ENCODE measurements at regions not wholly inside any gene's neighbourhood (a gene's known extent, or its start where the extent isn't known, plus 50 kb on each side); places are given as distances from the start of the nearest gene placed in this dataset.

DNA sequence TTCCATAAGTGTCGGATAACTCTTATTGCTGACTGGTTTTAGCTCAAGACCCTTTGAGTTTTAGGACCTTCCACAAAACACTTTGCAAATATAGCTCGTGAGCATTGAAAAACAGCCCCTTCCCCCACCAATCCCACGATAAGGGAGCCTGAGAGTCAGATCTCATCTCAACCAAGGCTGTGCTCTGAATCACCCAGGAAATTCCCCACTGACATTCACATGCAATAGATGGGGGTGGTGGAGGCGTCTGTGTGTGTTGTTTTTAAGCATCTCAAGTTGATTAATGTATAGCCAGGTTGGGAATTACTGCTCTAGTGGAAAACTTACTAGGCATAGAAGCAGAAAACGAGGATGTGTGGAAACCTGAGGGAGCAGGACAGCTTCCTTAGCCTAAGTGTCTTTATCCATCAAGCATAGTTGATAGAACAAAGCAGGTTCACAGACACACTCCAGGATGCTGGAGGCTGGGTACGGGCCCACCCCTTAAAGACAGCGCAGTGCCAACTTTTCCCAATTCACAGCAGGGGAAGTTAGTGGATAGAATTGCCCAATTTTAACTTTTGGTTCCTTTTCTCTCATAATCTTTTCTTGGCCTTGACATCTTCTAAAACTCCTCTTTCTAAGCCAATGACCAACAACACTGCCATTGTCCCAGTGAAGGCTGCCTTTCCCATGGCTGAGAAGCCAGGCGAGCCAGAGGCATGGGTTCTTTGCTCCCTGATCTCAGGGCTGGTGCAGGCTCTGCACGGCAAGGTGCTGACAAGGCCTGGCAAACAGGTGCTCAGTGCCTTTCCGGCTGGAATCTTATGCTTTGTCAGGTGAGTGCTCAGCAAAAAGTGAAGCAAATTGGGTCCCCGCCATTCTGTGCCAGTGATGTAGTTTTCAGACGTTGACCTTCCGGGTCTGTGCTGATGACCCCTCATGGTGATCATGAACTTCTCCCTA lies 98.5 kb upstream of the INSIG1 start:
- intact Hi-C loops (cut with DNase I): no loop called here
- no peak for DNase-seq (ENCODE audit: low spot score)

DNA sequence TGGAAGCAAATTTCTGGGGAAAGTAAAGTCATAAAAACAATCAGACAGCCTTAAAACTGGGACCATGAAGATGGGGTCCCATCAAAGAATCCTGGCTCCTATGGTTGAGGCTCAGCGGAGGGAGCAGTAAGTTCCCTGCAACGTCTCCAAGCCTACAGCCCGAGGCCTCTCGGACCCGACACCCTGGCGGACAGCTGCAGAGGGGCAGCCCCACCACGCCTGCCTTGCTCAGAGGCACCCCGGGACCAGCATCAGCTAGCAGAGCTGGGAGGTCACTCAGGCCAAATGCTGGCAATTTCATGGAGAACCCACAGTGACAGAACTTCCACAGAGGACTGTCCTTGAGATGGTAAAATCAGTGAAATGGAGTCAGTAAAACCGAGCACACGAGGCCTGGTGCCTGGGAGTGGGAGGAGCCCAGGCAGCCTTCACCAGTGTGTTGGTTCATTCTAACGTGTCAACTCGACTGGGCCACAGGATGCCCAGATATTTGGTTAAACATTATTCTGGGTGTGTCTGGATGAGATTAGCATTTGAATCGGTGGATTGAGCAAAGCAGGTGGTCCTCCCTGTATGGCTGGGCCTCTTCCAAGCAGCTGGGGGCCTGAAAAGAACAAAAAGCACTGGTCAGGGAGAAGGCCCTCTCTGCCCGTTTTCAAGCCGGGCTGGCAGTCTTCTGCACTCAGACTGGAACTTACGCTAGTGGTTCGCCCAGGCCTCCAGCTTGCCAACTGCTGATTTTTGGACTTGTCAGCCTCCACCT lies 96.2 kb upstream of the INSIG1 start:
- no peak for DNase-seq (ENCODE audit: low spot score)
- intact Hi-C loops (cut with DNase I): no loop called here

DNA sequence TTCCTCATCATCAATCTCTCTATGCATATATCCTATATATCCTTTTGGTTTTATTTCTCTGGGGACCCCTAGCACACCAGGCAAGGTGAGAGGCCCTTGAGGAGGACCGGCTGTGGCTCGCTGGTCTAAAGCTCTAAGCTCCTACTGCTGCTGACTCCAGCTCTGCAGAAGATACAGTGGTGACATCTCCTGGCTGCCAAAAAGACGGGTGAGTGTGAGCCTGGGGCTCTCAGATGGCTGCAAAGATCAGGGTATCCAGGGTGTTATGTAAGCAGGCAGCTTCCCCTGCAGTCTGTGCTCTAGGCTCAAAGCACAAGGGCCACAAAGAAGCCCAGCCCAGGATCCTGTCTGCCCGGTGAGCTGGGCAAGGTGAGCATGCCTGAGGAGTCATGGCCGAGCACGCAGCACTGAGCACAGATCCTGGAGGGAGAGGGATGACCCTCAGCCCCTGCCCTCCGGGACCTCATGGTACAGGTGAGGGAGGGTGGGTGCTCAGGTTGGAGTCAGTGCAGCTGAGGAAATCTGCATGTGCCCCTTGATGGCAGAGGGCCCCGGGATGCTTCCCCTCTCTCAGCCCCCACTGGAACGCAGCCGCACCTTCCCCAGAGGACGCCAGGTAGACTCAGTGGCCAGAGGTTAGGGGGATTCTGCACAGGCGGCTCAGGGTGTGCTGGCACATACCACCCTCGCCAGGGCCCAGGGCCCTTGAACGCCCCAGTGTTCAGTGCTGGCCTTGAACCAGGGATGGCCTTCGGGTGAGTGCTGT lies 95.4 kb upstream of the INSIG1 start:
- DNase-seq (ENCODE audit: low spot score): no peak
- intact Hi-C loops (cut with DNase I): no loop called here

DNA sequence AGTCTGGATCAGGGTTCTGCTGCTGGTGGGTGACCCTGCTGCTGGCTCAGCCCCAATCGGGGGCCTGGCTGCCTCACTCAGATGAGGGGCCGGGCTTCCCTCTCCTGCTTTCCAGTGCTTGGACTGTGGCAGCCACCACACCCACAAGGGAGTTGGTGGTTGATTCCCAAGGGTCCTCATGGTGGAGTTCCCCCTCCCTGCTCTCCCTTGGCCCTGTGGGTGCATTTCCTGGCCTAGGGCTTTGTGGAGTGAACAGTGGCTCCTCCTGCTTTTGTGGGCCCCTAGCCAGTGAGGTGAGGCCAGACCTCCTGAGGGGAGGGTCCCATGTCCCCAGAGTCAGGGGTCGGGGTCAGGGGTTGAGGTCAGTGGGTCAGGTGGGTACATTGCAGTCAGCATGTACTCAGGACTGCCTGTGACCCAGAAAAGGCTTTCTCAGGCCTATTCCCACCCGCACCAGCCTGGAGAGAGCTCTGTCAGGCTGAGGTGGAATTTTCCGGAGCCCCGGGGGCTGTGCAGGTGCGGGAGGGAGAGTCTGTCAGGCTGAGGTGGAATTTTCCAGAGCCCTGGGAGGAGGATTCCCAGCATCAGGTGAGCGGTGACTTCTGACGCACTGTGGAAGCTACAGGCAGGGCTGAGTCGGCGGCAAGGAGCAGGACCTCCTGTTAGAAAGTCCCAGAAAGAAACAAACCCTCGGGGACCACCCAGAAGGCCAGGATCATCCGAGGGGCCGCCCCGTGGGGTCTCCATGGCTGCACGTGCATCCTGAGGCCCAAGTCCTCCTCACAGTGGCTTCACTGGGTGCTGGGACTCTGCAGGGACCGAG lies 94.4 kb upstream of the INSIG1 start:
- peak; percentile 71 for DNase-seq (ENCODE audit: low spot score)
- intact Hi-C loops (cut with DNase I): no loop called here

DNA sequence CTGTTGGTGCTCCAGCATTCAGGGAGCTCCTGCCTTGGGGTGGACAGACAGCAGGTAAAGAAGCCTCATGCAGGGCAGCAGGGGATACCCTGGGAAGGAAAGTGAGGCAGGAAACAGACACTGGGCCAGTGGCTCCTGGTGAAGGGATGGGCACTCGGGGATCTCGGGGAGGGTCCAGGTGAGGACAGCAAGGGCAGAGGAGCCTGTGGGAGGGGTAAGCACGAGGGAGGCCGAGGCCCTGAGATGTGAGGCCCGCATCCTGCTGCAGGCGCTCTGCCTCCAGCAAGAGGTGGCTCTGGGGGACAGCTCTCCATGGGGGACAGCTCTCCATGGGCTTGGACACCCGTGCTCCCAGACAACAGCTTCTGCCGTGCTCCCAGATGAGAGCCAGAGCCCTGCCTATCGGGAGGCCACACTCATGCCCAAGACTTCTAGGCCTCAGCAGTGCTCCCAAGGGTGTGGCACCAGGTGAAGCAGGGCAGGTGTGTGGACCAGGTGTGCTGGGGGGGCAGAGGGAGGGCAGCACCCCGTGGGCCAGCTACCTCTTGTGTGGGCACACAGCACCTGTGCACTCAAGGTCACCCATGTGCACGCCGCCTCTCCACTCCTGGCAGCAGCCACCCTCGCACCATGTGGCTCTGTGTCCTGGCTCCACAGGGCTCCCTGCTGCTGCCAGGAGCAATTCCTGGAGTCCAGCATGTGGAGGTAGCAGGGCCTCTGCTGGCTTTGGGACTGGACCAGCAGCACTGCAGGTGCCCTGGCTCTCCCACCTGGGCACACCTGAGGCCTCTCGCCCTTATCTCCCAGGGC lies 93.6 kb upstream of the INSIG1 start:
- DNase-seq (ENCODE audit: low spot score): peak; percentile 47
- intact Hi-C loops (cut with DNase I): no loop called here

DNA sequence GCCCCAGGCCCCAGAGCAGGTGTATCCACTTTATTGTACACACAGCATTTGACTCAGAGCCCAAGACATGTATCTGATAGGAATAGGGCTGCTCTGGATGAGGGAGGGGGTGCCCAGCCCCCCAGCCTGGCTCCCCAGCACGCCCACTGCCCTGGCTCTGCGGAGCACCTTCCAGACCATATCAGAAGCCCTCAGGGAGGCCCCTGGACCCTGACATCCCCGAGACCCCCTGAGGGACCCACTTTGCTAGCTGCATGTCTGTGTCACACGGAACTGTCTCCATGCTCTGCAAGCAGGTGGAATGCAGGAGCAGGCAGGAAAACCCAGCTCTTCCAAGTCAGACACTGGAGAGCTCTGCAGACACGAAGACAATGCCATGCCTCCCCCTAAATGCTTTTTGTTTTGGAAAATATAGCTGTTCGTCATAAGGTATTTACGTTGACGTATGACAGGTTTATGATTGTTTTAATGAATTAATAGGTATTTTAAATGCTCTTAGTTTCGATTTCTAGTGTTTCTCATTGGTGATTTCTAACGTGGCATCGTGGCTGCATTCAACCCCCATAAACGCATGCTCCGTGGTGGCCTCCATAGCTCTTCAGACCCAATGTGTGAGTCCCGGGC lies 92.8 kb upstream of the INSIG1 start:
- intact Hi-C loops (cut with DNase I): loop anchor here (5.0 kb wide), 1 partner anchor 92 kb away; the partner anchor contains the start of gene INSIG1
- peak; percentile 57 for DNase-seq (ENCODE audit: low spot score)

DNA sequence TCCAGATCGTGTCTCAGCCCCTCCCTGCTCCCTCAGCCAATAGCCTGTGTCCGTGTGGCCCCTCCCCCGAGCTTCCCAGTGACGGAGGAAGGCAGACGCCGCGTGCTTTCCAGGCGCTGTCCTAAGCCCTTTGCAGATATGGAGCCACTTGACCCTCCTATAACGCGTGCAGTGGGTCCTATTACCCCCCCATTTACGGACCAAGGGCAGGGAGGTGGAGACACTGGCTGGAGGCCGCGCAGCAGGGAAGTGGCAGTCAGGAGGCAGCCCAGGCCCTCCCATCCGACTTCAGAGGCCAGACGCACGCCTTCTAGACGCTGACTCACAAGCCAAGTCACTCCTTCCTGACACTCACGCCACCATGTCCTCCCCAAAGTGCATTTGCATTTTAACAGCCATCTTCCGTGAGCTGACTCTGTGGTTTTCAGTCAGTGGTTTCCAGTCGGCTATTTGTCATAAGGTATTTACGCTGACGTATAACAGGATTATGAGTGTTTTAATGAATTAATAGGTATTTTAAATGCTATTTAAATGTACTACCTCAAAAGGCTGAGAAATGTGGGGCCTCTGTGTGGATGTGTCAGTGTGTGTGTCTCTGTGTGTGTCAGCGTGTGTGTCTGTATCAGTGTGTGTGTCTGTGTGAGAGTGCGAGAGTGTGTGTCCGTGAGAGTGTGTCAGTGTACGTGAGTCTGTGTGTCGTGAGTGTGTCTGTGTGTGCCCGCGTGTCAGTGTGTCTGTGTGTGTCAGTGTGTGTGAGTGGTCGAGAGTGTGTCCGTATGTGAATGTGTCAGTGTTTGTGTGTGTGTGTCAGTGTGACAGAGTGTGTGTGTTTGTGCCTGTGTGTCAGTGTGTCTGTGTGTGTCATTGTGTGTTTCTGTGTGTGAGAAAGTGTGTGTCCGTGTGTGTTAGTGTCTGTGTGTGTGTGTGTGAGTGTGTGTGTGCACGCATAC lies 92.0 kb upstream of the INSIG1 start:
- intact Hi-C loops (cut with DNase I): loop anchor here (5.0 kb wide), 1 partner anchor 92 kb away; the partner anchor contains the start of gene INSIG1

DNA sequence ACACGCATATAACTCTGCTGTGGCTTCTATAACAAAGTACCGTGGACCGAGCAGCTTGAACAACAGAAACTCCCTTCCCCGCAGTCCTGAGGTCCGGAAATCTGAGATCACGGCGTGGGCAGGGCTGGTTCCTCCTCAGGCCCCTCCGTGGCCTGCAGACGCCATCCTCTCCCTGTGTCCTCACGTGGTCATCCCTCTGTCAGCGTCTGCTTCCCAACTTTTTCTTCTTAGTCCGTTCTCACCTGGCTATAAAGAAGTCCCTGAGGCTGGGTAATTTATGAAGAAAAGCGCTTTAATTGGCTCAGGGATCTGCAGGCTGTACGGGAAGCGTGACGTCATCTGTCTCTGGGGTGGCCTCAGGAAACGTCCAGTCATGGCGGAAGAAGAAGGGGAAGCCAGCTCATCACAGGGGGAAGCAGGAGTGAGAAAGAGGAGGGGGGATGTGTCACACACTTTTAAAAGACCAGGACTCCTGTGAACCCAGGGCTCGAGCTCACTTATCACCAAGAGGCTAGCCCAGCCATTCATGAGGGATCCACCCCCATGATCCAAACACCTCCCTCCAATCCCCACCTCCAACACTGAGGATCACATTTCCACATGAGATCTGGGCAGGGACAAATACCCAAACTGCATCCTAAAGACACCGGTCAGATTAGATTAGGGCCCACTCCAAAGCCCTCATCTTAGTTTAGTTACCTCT lies 91.2 kb upstream of the INSIG1 start:
- DNase-seq (ENCODE audit: low spot score): peak; percentile 89
- intact Hi-C loops (cut with DNase I): loop anchor here (5.0 kb wide), 1 partner anchor 91 kb away; the partner anchor contains the start of gene INSIG1

More for the DNA sequence above, 92.0 kb upstream of the INSIG1 start:
- DNase-seq (ENCODE audit: low spot score): peak; percentile 92

DNA sequence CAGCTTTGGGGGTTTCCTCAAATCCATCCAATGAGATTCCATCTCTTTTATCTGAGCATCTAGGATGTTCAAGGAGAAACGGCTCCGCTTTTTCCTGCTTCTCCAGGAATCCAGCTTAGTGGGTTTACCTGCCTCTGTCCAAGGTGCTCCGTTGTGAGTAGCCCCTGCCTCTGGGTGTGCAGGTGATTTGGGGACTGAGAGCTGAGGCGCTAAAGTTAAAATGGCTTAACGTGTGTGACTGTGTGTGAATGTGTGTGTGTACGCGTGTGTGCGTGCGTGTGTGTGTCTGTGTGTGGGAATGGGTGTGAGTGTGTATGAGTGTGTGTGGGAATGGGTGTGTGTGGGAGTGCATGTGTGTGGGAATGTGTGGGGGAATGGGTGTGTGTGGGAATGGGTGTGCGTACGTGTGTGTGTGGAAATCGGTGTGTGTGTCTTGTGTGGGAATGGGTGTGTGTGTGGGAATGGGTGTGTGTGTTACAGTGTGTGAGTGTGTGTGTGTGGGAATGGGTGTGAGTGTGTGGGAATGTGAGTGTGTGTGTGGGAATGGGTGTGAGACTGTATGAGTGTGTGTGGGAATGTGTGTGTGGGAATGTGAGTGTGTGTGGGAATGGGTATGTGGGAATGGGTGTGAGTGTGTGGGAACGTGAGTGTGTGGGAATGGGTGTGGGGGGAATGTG lies 90.2 kb upstream of the INSIG1 start:
- intact Hi-C loops (cut with DNase I): loop anchor here (5.0 kb wide), 1 partner anchor 90 kb away; the partner anchor contains the start of gene INSIG1
- DNase-seq (ENCODE audit: low spot score): peak; percentile 20

DNA sequence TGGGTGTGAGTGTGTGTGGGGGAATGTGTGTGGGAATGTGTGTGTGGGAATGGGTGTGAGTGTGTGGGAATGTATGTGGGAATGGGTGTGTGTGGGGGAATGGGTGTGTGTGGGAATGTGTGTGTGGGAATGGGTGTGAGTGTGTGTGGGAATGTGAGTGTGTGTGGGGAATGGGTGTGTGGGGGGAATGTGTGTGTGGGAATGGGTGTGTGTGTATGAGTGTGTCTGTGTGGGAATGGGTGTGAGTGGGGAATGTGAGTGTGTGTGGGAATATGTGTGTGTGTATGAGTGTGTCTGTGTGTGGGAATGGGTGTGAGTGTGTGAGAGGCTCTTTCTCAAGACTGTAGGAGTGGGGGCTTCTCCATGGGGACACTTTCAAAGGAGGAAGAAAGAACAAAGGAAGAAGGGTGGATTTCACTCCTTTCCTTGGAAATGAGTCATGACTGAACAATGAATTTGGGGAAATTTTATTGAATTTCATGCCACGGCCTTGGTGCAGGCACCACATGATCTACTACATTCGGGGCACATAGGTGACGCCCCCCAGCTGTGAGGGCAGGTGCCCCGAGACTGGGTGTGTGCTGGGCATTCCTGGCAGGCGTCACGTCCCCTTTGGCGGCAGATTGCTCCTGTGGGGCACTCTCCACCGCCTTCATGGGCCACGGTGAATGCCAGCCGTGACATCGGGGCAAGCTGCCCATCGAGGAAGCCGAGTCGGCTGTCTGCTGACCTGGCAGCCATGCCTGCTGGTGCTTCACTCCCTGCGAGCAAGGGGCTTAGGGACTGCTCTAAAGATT lies 88.8 kb upstream of the INSIG1 start:
- intact Hi-C loops (cut with DNase I): loop anchor here (5.0 kb wide), 1 partner anchor 88 kb away; the partner anchor contains the start of gene INSIG1
- peak; percentile 74 for DNase-seq (ENCODE audit: low spot score)

DNA sequence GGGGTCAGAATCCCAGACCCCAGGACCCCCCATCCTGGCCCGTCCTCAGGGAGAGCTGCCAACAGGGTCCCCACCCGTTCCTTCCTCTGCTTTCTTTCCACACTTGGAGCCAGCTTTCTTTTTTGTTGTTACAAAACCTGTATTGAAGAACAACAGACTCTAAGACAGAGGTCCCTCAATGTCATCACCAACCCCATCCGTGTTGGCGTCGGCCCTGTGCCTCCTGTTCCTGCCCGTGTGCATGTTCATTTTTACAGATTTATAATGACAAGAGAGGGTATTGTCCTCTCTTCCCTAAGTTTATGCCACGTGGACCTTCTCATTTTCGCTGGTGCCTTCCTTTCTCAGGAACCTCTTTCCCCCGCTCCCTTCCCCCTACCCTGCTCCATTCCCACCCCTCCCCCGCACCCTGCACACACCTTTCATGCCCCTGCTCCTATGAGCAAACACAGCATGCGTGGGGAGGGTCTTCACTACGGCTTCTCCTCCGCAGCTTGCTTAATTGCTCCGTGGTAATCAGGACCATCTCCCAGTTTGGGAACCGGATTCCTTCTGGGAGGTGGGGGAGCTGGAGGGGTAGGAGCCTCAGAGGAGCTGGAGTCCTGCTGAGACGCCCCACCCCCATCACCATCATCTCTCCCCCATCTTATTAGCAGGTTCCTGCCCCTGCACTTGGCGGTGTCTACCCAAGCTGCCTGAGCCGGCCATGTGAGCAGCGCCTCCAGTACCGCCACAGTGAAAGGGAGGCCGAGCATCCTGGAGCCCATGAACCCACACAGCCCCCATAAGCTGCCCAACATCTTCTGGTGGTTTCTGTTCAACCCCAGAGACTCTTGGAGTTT lies 88.0 kb upstream of the INSIG1 start:
- DNase-seq (ENCODE audit: low spot score): no peak
- intact Hi-C loops (cut with DNase I): loop anchor here (5.0 kb wide), 2 partner anchors 43 to 88 kb away; partner anchors contain the start of gene INSIG1

DNA sequence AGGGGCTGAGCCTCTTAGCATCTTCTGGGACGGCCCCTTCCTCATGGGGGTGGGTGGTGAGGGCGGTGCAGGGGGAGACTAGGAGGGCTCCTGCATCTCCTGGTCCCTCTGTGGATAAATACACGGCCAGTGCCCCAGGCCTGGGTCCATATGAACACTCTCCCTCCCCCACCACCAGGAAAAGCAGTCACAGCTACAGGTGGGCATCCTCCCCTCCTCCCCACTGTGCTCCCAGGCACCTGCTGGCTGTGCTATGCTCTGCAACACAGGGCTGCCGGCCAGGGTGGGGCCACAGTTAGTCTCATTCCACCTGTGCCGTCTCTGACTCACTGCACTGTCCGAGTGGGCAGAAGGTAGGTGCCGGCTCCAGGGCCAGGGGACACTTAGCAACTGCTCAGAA lies 87.3 kb upstream of the INSIG1 start:
- no peak for DNase-seq (ENCODE audit: low spot score)
- intact Hi-C loops (cut with DNase I): loop anchor here (5.0 kb wide), 1 partner anchor 42 kb away; no protein-coding TSS in a partner anchor

DNA sequence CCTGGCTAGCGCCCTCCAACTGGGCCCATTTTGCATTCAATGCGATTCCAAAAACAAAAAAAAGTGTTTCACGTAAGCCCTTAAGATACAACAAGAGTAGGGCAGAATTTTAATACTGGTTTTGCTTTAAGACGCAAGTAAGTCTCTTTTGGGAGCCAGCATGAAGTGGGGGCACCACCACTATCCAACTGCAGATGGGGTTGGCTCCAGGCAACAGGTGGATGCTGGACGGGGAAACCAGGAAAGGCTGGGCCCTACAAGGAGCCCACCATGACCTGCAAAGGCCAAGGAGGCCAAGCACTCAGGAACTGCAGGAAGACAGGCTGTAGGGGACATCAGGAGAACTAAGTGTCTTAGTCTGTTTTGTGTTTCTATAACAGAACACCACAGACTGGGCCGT lies 86.5 kb upstream of the INSIG1 start:
- intact Hi-C loops (cut with DNase I): loop anchor here (5.0 kb wide), 1 partner anchor 41 kb away; no protein-coding TSS in a partner anchor
- no peak for DNase-seq (ENCODE audit: low spot score)
